Urothelium cell line (cell line): ENCODE measurements at regions not wholly inside any gene's neighbourhood (a gene's known extent, or its start where the extent isn't known, plus 50 kb on each side); places are given as distances from the start of the nearest gene placed in this dataset.

Source experiments
- DNase-seq: peaks from one replicate; pipeline ENCODE4 v3.0.0; 2011; ENCODE audit warnings: low spot score, mixed read lengths
- FAIRE-seq: peaks from 2 replicates; lab custom pipeline; 2011; peaks lifted over from hg19 to GRCh38; lab: Jason Lieb, UNC

DNA sequence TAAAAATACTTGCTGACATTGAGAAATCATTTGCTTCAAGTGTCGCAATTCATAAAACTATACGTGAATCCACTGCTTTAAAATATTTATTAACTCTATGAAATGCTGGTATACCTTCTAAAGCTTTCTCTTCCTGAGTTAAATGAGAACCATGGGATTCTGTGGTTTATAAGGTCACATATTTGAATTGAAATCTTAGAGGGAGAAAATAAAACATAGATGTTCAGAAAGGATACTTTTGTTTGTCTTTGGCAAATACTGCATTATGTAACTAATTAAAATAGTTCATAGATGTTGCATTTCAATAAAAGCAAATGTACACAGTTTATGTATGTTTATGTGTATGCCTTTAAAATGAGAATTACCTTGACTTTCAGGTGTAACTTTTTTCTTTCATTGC, 250.1 kb downstream of the FAM170A start:
- DNase-seq = no peak
- no peak for FAIRE-seq

DNA sequence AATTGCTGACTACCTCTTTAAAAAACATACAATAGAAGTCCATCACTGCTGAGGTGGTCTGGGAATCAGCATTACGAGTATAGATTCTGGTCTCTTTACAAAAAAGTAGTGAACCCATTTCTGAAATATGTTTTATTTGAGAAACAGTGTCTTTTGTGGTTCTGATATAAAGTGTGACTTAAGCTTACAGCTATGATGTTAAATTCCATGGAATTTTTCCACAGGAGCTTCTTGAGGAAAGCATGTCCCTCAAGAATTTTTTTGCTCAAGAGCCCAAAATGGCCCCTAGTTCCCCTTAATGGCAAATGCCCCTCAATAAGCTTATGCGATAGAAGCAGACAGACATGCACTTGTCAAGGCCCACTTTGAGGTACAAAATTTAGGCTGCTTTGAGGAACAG, 265.7 kb downstream of the FAM170A start:
- DNase-seq (no peak), FAIRE-seq (no peak)

DNA sequence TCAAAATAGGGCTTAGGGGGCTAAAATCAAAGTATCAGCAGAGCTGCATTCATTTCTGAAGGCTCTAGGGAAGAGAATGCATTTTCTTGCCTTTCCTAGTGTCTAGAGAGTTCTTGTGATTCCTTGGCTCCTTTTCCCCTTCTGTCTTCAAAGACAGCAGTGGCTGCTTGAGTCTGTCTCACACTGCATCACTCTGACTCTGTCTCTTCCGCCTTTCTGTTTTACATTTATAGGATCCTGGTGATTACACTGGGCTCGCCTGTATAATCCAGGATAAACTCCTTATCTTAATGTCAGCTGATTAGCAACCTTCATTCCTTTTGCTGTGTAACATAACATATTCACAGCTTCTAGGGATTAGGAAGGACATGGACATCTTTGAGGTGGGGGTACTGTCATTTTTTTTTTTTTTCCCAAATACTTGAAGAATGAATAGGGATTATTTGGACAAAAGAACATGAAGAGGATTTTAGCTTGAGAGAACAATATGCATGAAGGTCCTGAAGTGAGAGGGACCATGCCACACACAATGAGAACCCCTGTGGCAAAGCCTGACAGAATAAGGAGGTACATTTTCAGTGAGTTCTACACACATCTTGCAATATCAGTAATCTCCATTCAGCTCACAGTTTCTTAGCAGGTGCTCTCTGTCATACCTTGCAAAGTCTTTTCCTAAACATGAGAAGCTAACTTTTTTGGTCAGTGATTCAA, 267.6 kb downstream of the FAM170A start:
- FAIRE-seq (no peak), DNase-seq (no peak)

DNA sequence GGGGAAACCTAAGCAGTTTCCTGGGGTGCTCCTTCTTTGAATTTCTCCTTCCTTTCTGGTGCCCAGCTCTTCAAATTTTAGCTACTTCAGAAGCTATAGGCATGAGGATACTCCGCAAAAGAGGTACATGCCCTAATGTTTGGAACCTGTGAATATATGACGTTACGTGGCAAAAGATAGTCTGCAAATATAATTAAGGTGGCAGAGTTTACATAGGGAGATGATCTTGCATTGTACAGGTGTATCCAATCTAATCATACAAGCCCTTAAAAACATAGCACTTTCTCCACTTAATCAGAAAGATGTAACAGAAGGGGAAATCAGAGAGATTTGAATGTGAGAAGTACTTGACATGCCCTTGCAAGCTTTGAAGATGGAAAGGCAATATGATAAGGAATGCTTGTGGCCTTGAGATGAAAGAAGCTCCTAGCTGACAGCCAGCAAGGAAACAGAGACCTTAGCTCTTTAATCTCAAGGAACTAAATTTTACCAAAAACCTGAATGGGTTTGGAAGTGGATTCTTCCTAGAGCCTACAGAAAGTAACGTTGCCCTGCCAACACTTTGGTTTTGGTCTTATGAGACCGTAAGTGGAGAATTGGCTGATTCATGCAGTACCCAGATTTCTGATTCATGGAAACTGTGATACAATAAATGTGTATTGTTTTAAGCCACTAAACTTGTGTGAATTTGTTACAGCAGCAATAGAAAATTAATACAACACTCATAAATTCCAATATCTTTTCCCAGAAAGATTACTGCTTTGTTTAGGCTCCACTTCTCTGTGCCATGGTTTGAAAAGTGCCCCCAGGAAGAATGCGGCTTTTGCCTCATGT, 268.4 kb downstream of the FAM170A start:
- DNase-seq (no peak), FAIRE-seq (no peak)

DNA sequence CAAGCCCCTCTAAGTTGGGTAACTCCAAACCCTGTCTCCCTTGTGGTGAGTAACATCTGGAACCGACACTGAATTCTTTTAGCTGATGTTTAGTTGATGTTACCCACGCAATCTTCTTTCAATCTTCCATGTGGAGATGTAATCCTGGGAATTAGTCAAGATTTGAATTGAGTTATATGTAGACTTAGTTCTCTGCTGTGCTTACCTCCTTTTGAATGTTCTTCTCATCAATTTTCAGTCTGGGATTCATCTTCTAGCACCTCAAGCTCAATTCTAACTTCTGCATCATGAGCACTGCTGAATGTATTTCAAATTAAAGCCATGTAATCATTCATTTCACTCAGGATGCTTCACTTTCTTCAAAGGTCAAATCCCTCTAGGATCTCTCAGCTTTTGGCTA, 270.6 kb downstream of the FAM170A start:
- FAIRE-seq (no peak), DNase-seq (no peak)

GRCh38 chr5:119902593-119902992, 273.2 kb downstream of the FAM170A start:
- FAIRE-seq (no peak), DNase-seq (no peak)

DNA sequence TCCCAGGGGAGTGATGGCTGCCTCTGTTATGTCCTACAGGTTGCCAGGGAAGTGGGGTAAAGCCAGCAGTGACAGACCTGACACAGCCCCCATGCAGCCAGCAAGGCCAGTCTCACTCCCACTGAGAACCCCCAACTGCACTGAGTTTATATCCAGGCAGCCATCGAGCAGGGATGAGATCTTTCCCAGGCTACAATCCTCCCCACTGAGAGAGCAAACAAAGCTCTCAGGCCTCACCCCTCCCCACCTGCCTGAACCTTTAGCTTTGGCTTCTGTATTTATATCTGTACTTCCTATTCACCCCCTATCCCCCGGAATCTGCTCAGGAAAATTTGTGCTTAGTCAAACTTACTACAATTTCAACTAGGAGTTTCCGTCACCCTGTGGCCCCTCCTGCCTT, 284.1 kb downstream of the FAM170A start:
- no peak for DNase-seq
- FAIRE-seq = no peak

DNA sequence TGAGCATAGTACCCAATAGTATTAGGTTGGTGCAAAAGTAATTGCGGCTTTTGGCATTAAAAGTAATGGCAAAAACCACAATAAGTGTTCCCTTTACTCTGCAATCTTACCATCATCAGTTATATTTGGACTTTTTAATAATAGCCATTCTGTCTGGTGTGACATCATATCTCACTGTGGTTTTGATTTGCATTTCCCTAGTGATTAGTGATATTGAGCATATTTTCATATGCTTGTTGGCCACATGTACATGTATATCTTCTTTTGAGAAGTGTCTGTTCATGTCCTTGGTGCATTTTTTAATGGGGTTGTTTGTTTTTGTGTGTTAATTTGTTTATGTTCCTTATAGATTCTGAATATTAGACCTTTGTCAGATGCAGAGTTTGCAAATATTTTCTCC, 289.9 kb downstream of the FAM170A start:
- FAIRE-seq (no peak), DNase-seq (no peak)

GRCh38 chr5:119926301-119926700, 296.9 kb downstream of the FAM170A start:
- FAIRE-seq (no peak), DNase-seq (no peak)

- FAIRE-seq = no peak
- no peak for DNase-seq
These were observed 299.6 kb downstream of the FAM170A start for GRCh38 chr5:119928974-119929373.

DNA sequence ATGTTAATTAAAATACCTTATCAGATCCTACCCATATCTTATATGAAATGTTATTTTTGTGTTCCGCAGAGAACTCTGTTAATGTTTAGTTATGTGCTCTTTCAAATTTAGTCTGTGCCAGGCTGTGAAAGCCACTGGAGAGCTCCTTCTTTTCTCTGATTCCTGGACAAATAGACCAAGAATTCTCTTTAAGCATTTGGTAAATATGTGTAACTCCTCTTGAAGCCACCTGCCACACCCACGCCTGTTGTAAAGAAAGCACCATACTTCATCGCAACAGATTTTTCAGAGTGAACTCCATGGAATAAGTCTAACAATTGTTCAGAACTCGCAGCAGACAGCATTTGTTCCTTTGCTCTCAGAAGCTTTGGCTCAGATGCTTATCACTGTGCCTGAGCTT, 301.1 kb downstream of the FAM170A start:
- no peak for DNase-seq
- FAIRE-seq = no peak

DNA sequence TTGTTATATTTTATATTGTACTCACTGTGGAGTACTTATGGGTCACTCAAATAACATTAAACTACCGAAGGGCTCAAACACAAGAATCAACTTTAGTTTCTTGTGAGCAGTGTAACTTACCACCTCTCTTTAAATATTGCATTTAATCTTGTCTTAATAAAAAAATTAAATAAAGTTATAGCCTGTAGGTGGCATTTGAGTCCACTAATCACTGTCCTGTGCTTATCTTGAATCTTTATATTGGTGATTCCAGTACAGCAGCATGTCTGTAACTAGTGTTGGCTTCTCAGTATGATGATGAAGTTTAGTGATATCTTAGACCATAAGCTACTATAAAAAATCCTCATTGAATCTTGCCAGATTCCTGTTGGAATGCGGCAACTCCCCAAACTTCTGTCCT, 313.8 kb downstream of the FAM170A start:
- no peak for DNase-seq

GRCh38 chr5:119945691-119946090, 316.3 kb downstream of the FAM170A start:
- no peak for FAIRE-seq
- no peak for DNase-seq

More for the DNA sequence above, 313.8 kb downstream of the FAM170A start:
- no peak for FAIRE-seq

DNA sequence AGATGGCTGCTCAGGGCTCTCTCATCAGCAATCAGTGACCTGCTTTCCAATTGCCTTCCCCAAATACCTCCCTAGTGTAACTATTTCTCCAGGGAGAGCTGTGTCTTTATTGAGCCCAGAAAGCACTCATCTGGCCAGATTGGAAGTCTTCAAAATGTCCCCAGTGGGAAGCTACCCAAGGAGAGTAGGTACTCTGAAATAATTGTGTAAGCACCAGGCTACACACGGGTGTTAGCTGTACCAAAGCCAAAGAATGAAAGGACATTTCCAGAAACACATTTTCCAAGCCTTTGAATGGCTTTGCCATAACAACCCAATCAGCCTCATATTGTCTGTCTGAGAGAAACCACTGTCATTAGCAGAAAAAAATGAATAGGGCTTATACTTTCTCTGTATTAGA, 318.8 kb downstream of the FAM170A start:
- FAIRE-seq = no peak

DNA sequence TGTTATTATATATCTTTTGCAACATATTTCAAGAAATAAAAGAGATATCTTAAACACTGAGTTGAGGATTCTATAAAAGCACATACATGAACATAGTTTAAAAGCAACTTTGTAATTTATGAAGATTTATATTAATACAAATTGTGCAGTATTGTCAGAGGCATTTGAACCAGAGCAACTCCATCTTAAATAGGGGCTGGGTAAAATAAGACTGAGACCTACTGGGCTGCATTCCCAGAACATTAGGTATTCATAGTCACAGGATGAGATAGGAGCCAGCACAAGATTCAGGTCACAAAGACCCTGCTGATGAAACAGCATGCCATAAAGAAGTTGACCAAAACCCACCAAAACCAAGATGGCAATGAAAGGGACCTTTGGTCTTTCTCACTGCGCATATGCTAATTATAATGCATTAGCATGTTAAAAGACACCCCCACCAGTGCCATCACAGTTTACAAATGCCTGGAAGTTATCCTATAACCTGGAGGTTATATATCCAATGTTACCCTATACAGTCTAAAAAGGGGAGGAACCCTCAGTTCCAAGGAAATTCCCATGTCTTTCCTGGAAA, 320.2 kb downstream of the FAM170A start:
- DNase-seq (no peak), FAIRE-seq (no peak)

More for the DNA sequence above, 318.8 kb downstream of the FAM170A start:
- DNase-seq = no peak

- FAIRE-seq = no peak
- DNase-seq = no peak
These were observed 322.1 kb downstream of the FAM170A start for GRCh38 chr5:119951330-119951934.

- DNase-seq (no peak), FAIRE-seq (no peak)
These were observed 324.1 kb downstream of the FAM170A start for GRCh38 chr5:119953474-119953873.

DNA sequence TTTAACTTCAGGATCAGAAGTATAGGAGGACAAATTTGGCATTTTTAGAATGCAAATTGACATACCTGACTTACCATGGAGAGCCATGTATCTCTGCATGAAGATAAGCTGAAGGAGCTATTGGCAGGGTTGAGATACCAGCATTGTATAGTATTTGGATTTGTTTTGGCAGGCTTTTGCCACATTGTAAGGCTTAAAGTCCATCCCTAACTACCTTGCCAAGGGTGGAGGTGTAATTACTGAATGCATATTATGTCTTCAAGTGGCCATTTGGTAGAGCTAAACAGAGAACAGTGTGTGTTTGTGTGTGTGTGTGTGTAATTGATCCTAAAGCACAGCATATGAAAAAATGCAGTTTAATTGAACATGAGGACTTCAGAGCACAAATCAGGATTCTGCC, 324.7 kb downstream of the FAM170A start:
- DNase-seq (no peak), FAIRE-seq (no peak)

- no peak for FAIRE-seq
- DNase-seq = no peak
These were observed 332.6 kb downstream of the FAM170A start for GRCh38 chr5:119961993-119962392.

GRCh38 chr5:119966028-119966427, 336.7 kb downstream of the FAM170A start:
- DNase-seq = no peak
- no peak for FAIRE-seq

DNA sequence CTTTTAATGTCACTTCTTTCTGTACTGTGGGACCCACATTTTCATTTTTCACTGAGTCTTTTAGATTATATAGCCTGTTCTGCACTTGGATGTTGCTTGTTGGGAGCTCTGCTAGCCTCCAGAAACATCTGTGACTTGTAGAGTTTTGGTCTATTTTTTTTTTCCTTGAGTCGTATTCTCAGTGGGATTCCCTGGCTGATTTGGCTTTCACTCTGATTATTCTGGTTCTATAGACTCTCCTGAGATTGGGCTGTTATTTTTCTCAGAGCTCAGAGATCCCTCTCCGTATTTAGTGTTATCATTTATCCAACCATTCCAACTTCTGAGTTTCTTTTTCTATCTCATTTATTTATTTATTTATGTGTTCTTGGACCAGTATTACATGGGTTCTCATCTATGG, 339.3 kb downstream of the FAM170A start:
- no peak for FAIRE-seq

More for the DNA sequence above, 339.3 kb downstream of the FAM170A start:
- no peak for DNase-seq
